ENCODE measurements at regions not wholly inside any gene's neighbourhood (a gene's known extent, or its start where the extent isn't known, plus 50 kb on each side); places are given as distances from the start of the nearest gene placed in this dataset.
"Not testable (repeated sequence)": the region's sequence is repeated elsewhere in the genome, so short reads cannot be mapped to it uniquely, and the experiment has no call there.

- no peak for DNase-seq
- TF ChIP-seq CTCF (IDR thresholded peaks at IDR 0.05) (no peak), POLR2A (IDR thresholded peaks at IDR 0.05) (no peak)
- Histone ChIP-seq H3K9me3 (no peaks in the 10 kb centered on the region), H3K4me1 (no peaks in the 10 kb centered on the region), H3K27me3 (no peaks in the 10 kb centered on the region), H3K27ac (no peak overlapping the region), H3K4me3 (no peak overlapping the region), H3K36me3 (no peaks in the 10 kb centered on the region)
- intact Hi-C loops (cut with DNase I) = no loop called here
- 36 to 38% methylated on average over 1 of the region's 1 CpG for WGBS, 2 donors
These were observed 372.4 kb downstream of the SFMBT2 start for GRCh38 chr10:7038416-7038815.

GRCh38 chr10:7037434-7037833 lies 373.4 kb downstream of the SFMBT2 start:
- H3K27ac ChIP-seq; DNase-seq; H3K36me3 ChIP-seq; intact Hi-C loops (cut with DNase I); H3K9me3 ChIP-seq; H3K27me3 ChIP-seq; H3K4me3 ChIP-seq; H3K4me1 ChIP-seq: not testable (repeated sequence)
- 50 to 68% methylated on average over 2 of the region's 2 CpGs for WGBS, 2 donors

GRCh38 chr10:7036951-7037350 lies 373.9 kb downstream of the SFMBT2 start:
- Histone ChIP-seq H3K36me3 (no peaks in the 10 kb centered on the region), H3K27me3 (no peaks in the 10 kb centered on the region), H3K9me3 (no peaks in the 10 kb centered on the region), H3K27ac (no peak overlapping the region), H3K4me3 (no peak overlapping the region), H3K4me1 (no peaks in the 10 kb centered on the region)
- TF ChIP-seq CTCF (IDR thresholded peaks at IDR 0.05) = no peak
- no peak for TF ChIP-seq POLR2A (IDR thresholded peaks at IDR 0.05)
- no peak for DNase-seq
- 71 to 83% methylated on average over 2 of the region's 2 CpGs for WGBS, 2 donors
- intact Hi-C loops (cut with DNase I) = no loop called here

GRCh38 chr10:7035126-7035761 lies 375.6 kb downstream of the SFMBT2 start:
- no peak for TF ChIP-seq CTCF (IDR thresholded peaks at IDR 0.05)
- TF ChIP-seq POLR2A (IDR thresholded peaks at IDR 0.05) = no peak
- intact Hi-C loops (cut with DNase I) = no loop called here
- DNase-seq = no peak
- H3K4me3 ChIP-seq = no peak overlapping the region
- H3K27ac ChIP-seq = no peak overlapping the region
- no peaks in the 10 kb centered on the region for H3K27me3 ChIP-seq
- H3K36me3 ChIP-seq = no peaks in the 10 kb centered on the region
- WGBS, 2 donors = 56 to 75% methylated on average over 10 of the region's 10 CpGs
- H3K9me3 ChIP-seq = no peaks in the 10 kb centered on the region
- no peaks in the 10 kb centered on the region for H3K4me1 ChIP-seq

GRCh38 chr10:7033031-7033430 lies 377.8 kb downstream of the SFMBT2 start:
- intact Hi-C loops (cut with DNase I) = no loop called here
- H3K27me3 ChIP-seq = no peaks in the 10 kb centered on the region
- no peaks in the 10 kb centered on the region for H3K36me3 ChIP-seq
- H3K27ac ChIP-seq = no peak overlapping the region
- 75 to 86% methylated on average over 1 of the region's 1 CpG for WGBS, 2 donors
- H3K9me3 ChIP-seq = no peaks in the 10 kb centered on the region
- TF ChIP-seq CTCF (IDR thresholded peaks at IDR 0.05) (no peak), POLR2A (IDR thresholded peaks at IDR 0.05) (no peak)
- no peak for DNase-seq
- H3K4me3 ChIP-seq = no peak overlapping the region
- H3K4me1 ChIP-seq = no peaks in the 10 kb centered on the region

Measured in esophagus squamous epithelium (tissue), 5 donors.